Breast epithelium (tissue), 4 donors: ENCODE measurements at regions not wholly inside any gene's neighbourhood (a gene's known extent, or its start where the extent isn't known, plus 50 kb on each side); places are given as distances from the start of the nearest gene placed in this dataset.

ENCODE experiments used
- DNase-seq, 2 donors: peaks; one replicate each; pipeline ENCODE4 v3.0.0-alpha.2; 2019; ENCODE audit warnings: low spot score in 2 of 2
- H3K27ac ChIP-seq, 2 donors: fragments of 200-600 bp; sonication (generic) in 1 of 2; one replicate each; pipeline ENCODE4 v1.5.1; 2016 to 2019; ENCODE audit warnings: mild to moderate bottlenecking in 1 of 2
- H3K27me3 ChIP-seq, 2 donors: fragments of 200-600 bp; sonication (generic) in 1 of 2; one replicate each; pipeline versions ENCODE4 v1.5.1 to v1.6.0; 2017 to 2019; ENCODE audit warnings: control low read depth in 1 of 2, mild to moderate bottlenecking in 1 of 2
- H3K36me3 ChIP-seq: fragments of 200-600 bp; one replicate; pipeline ENCODE4 v1.5.1; 2019
- H3K4me1 ChIP-seq, 2 donors: fragments of 200-600 bp; sonication (generic); one replicate each; pipeline ENCODE4 v1.5.1; 2016 to 2019; ENCODE audit warnings: control low read depth in 1 of 2
- H3K4me3 ChIP-seq, 3 donors: fragments of 200-600 bp; sonication (generic); 1 replicate in 2 of 3; 2 replicates in 1 of 3; pipeline ENCODE4 v1.5.1; 2016 to 2019; ENCODE audit warnings: mild to moderate bottlenecking in 3 of 3, moderate library complexity in 2 of 3
- H3K9me3 ChIP-seq, 2 donors: fragments of 200-600 bp; sonication (generic) in 1 of 2; one replicate each; pipeline ENCODE4 v1.5.1; 2016 to 2019; ENCODE audit warnings: control low read depth in 1 of 2
- CTCF ChIP-seq, 3 donors: fragments of 450-650 bp; IDR thresholded peaks; one replicate each; pipeline ENCODE4 v1.5.1; 2016 to 2017; ENCODE audit warnings: antibody characterized with exemption in 3 of 3, mild to moderate bottlenecking in 3 of 3, moderate library complexity in 3 of 3
- POLR2A ChIP-seq: fragments of 450-650 bp; IDR thresholded peaks from one replicate; pipeline ENCODE4 v1.6.1; 2016; ENCODE audit warnings: antibody characterized with exemption, mild to moderate bottlenecking, moderate library complexity
- POLR2AphosphoS5 ChIP-seq, 3 donors: sonication (generic); formaldehyde crosslinking; IDR thresholded peaks; one replicate each; pipeline ENCODE4 v1.6.1; 2017; ENCODE audit warnings: antibody characterized with exemption in 3 of 3
- intact Hi-C: fragments of 100-400 bp; cut with DNase I; formaldehyde crosslinking; loops from one replicate; pipeline ENCODE4 v1.15.1; 2023; ENCODE audit warnings: low total_unique reads

- Histone ChIP-seq H3K4me3 (no peak overlapping the region), H3K36me3 (no peaks in the 10 kb centered on the region), H3K9me3 (no peaks in the 10 kb centered on the region), H3K27ac (no peak overlapping the region), H3K27me3 (peaks cover 0 to 4% of the 10 kb centered on the region in 2 donors), H3K4me1 (no peaks in the 10 kb centered on the region)
- no peak for TF ChIP-seq POLR2A
- TF ChIP-seq CTCF (IDR thresholded peaks at IDR 0.05): no peak
- TF ChIP-seq POLR2AphosphoS5 (IDR thresholded peaks at IDR 0.05): no peak
- no peak for DNase-seq
- intact Hi-C loops: no loop called here
Measured at GRCh38 chr10:121243609-121244241, 354.5 kb downstream of the FGFR2 start.

DNA sequence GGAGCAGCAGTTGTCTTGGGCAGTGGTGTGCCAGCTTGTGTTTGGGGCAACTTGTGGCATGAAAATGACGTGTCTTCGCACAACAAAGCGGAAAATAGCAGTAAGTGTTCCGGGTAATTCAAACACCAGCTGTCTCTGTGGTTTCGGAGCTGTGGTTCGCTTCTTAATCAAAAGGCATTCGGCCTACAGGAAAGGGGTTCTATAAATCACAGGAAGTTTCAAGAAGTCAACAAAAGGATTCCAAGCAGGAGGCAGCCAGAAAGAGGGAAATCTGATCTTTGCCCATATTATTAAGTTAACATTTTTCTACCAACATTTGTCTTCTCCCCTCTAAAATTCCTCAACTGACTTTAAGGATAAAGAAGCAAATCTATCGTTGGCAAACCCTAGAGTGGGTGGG is 353.4 kb downstream of the FGFR2 start:
- H3K27me3 ChIP-seq: peaks cover 0 to 4% of the 10 kb centered on the region in 2 donors
- no peak overlapping the region for H3K27ac ChIP-seq
- H3K4me1 ChIP-seq: no peaks in the 10 kb centered on the region
- TF ChIP-seq POLR2AphosphoS5 (IDR thresholded peaks at IDR 0.05) (no peak), POLR2A (no peak), CTCF (IDR thresholded peaks at IDR 0.05) (no peak)
- no peak overlapping the region for H3K4me3 ChIP-seq
- intact Hi-C loops: no loop called here
- DNase-seq: no peak
- no peaks in the 10 kb centered on the region for H3K9me3 ChIP-seq
- no peaks in the 10 kb centered on the region for H3K36me3 ChIP-seq

GRCh38 chr10:121245754-121246153 is 352.5 kb downstream of the FGFR2 start:
- DNase-seq: peak; percentile 56 to 61
- Histone ChIP-seq H3K4me1 (no peaks in the 10 kb centered on the region), H3K36me3 (no peaks in the 10 kb centered on the region), H3K9me3 (no peaks in the 10 kb centered on the region), H3K4me3 (no peak overlapping the region), H3K27me3 (peaks cover 0 to 4% of the 10 kb centered on the region in 2 donors), H3K27ac (no peak overlapping the region)
- no peak for TF ChIP-seq POLR2A
- no peak for TF ChIP-seq POLR2AphosphoS5 (IDR thresholded peaks at IDR 0.05)
- no peak for TF ChIP-seq CTCF (IDR thresholded peaks at IDR 0.05)
- intact Hi-C loops: no loop called here

DNA sequence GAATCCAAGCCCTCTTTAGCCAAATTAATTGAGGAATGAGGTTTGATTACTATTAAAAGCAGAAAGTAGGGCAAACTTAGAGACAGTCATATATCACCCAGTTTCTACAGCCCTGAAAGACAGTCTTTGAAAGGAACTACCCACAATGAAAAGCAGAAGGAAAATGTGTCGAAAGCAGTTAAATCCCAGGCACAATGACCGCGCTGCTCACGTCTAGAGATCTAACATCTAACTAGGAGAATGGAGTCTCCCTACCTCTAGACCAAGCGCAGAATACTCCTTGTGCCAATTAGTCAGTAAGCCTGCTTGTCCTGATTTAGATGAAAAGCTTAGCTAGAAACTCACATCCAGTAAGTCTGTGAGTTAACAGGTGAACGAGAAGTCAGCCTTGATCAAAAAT is 350.0 kb downstream of the FGFR2 start:
- no peak for DNase-seq
- H3K36me3 ChIP-seq: no peaks in the 10 kb centered on the region
- intact Hi-C loops: no loop called here
- H3K4me1 ChIP-seq: no peaks in the 10 kb centered on the region
- TF ChIP-seq CTCF (IDR thresholded peaks at IDR 0.05) (no peak), POLR2AphosphoS5 (IDR thresholded peaks at IDR 0.05) (no peak), POLR2A (no peak)
- no peak overlapping the region for H3K4me3 ChIP-seq
- no peak overlapping the region for H3K27ac ChIP-seq
- no peaks in the 10 kb centered on the region for H3K9me3 ChIP-seq
- peaks cover 0 to 11% of the 10 kb centered on the region in 2 donors for H3K27me3 ChIP-seq

- Histone ChIP-seq H3K4me1 (no peaks in the 10 kb centered on the region), H3K9me3 (no peaks in the 10 kb centered on the region), H3K36me3 (no peaks in the 10 kb centered on the region), H3K27ac (no peak overlapping the region), H3K27me3 (peaks cover 0 to 11% of the 10 kb centered on the region in 2 donors), H3K4me3 (no peak overlapping the region)
- TF ChIP-seq POLR2AphosphoS5 (IDR thresholded peaks at IDR 0.05) (no peak), POLR2A (no peak), CTCF (IDR thresholded peaks at IDR 0.05) (no peak)
- no peak for DNase-seq
- intact Hi-C loops: no loop called here
Measured at GRCh38 chr10:121250995-121251764, 347.1 kb downstream of the FGFR2 start.
